ENCODE measurements at regions not wholly inside any gene's neighbourhood (a gene's known extent, or its start where the extent isn't known, plus 50 kb on each side); places are given as distances from the start of the nearest gene placed in this dataset.

DNA sequence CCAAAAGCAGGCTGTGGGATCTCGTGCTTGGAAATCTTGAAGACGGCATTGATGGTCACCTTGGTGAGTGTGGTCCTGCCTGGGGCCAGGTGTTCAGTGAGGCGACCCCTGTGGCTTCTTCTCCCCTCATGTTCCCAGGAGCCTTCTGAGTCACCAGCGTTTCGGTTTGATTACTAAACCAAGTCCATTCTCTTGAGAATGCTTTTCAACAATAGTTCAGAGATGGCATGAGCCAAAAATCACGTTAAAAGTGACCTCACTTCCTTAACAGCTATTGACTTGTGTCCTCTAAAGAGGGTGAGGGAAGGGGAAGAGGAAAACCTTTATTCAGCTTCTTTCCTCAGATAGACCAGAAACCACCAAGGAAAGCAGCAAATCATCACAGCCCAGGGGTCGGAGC, 315.2 kb downstream of the GATA3 start:
- DNase-seq (ENCODE audit: low read depth in 4 of 4, low spot score in 2 of 4) = no peak

DNA sequence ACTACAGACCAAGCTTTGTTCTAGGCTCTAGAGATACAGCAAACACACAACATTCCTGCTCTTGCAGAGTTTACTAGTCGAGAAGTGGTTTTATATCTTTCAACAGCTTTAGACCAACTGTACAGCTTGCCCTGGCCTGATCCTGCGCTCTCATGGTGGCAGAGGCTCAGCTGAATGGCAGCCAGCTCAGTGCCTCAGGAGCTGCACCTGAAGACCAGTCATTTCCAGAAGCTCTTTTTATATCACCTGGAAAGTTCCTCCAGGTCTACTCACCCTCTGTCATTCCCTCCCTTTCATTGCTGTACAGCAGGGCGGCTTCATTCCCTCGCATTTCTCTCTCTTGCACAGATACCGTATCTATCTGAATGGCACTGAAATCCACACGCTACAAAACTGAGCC, 319.8 kb downstream of the GATA3 start:
- DNase-seq (ENCODE audit: low read depth in 4 of 4, low spot score in 2 of 4) = no peak

DNA sequence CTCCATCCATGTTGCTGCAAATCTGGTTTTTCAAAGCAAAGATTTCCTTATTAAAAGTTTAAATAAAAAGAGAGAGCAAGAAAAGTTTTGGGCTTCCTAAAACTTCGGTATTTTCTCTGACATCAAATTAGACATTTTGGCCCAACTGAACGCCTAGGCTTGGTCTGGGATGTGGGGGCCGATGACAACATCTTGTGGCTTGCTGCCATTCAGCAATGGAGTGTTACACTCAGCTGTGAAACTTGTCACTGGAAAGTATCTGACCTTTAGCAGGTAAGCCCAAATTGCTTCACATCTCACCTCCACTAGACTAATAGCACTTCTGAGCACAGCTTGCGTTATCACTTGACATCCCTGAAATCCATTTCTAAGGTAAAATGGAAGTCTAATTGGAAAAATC, 320.6 kb downstream of the GATA3 start:
- DNase-seq (ENCODE audit: low read depth in 4 of 4, low spot score in 2 of 4) = no peak

DNA sequence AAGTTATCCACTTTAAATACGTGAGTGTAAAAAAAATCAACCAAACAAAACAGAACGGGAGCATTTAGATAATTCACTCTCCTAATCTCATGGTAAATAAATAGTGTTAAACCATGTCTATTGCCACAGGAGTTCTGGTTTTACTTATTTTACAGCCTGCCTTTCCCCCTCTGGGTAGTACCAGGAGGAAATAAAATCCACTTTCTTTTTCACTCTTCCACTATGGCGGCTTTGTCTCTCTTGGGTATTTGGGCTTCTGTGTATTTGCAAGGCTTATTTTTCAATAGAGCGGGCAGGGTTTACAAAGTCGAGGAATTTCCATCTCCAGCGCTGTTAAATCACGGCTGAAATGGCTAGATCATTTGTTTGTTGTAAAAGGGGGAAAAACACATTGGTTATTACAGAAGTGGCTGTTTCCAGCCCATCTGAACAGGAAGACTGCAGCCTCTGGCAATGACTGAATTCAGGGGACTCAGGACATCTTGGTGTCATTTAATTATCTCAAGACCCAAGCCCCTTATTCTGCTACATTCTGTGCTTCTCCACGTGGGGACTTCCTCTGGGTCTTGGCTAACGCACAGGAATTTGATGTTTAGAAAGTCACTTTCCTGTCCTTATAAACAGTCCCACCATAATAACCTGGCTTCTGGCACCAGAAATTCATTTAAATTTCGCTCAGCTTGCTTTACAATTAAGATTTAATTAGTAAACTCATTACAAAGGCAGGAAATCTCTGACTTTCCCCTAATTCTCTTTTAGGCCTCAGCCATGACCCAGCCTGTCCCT, 323.9 kb downstream of the GATA3 start:
- DNase-seq (ENCODE audit: low read depth in 4 of 4, low spot score in 2 of 4) = no peak

DNA sequence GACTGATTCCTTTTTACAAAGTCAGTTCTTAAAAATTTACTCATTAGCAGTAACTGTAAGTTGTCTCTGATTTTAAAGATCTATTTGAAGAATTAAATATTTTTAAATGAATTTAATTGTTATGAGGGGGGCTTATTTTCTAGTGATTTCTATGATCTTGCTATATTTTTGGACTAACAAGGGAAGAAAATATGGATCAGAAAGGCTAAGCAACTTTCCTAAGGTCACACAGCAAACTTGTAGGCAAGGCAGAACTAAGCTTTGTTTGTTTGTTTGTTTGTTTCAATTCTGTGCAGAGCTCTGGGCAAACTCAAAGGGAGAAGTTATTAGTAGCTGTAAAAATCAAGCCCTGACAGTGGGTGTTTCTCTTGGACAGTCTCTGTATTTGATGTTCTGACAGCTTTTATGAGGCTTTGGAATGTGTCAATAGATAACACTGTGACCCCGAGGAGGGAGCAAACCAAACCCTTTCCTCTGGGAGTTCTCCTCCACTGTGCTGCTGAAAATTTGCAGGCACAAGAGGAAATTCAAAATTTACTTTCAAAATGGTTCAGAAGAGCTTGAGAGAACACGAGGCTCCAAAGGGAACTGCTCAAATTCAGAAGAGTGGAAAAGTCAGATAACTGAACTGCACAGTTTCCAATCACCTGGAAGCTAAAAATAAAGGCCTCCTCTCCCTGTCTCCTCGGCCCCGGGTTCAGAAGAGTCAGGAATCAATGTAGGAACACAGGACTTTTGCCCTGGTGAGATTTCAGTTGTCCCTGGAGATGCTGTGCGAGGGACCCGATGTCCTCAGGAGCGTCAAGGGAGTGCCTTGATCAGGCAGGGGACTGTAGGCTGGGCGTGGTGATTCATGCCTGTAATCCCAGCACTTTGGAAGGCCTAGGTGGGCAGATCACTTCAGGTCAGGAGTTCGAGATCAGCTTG, 325.7 kb downstream of the GATA3 start:
- DNase-seq (ENCODE audit: low read depth in 4 of 4, low spot score in 2 of 4) = no peak

DNA sequence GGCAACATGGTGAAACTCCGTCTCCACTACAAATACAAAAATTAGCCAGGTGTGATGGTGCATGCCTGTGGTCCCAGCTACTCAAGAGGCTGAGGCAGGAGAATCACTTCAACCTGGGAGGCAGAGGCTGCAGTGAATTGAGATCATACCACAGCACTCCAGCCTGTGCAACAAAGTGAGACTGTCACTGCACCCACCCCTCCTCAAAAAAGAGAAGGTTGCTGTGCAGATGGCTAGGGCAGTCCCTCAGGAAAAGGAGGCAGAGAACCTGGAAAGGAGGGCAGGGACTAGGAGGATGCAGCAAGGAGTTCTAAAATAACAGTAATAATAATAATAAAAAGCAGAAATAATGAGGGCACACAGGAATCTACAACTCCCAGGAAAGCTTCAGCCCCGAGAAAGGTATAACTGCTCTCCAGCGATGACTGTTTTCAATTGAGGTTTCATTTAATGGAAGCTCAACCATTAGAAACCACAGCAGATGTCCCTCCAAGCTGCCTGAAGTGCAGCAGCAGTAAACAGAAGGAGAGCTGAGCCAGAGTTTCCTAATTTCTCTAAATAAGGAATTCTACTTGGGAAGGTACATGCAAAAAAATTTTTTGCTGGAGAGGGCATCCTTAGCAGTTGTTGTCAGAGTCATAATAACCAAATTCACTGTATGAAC, 326.5 kb downstream of the GATA3 start:
- DNase-seq (ENCODE audit: low read depth in 4 of 4, low spot score in 2 of 4) = no peak

DNA sequence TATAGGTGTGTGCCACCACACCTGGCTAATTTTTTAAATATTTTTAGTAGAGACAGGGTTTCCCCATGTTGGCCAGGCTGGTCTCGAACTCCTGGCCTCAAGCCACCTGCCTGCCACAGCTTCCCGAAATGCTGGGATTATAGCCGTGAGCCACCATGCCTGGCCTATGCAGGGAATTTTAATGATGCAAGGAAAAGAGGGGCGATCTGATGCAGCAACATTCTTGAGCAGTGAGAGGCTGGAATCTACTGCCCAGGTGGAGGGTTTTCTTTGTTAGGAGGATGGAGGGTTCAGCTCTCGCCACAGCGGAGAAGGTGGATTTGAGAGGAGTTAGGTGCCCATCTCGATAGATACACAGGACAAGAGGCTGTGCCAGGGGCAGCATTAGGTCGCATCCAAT, 332.3 kb downstream of the GATA3 start:
- no peak for DNase-seq (ENCODE audit: low read depth in 4 of 4, low spot score in 2 of 4)

DNA sequence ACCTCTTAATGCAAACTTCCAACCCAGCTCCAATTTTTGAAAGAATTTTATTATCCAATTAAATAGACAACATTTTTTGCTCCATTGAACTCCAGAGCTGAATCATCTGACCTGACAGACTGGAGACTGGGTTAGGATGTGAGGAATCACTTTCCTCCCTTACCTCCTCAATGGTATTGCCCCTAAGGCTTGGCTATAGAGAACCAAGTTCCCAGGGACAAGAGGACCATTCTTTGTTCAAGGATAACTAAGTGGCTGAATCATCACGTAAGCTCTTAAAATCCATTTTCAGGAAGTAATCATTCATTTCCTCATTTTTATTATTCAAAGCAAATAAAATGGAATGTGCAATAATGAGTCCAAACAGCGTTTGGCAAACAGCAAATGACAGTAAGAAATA, 335.1 kb downstream of the GATA3 start:
- DNase-seq (ENCODE audit: low read depth in 4 of 4, low spot score in 2 of 4) = no peak

DNA sequence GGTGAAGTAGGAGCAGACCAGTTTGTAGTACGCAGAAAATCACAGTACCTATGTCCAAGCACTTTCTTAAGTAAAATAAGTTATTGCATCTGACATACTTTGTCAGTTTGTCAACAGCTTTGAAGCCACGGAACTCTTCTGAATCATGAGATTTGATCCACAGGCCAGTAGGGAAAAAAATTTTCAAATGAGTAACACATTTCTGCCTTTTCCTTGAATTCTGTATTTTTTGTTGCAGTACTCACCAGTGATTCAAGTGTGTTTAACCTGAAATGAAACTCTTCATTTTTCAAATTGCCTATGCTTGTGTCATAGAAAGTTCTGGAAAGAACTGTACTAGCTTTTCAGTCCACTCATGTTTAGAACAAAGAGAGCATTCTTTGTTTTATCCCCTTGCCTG, 337.7 kb downstream of the GATA3 start:
- DNase-seq (ENCODE audit: low read depth in 4 of 4, low spot score in 2 of 4) = no peak

DNA sequence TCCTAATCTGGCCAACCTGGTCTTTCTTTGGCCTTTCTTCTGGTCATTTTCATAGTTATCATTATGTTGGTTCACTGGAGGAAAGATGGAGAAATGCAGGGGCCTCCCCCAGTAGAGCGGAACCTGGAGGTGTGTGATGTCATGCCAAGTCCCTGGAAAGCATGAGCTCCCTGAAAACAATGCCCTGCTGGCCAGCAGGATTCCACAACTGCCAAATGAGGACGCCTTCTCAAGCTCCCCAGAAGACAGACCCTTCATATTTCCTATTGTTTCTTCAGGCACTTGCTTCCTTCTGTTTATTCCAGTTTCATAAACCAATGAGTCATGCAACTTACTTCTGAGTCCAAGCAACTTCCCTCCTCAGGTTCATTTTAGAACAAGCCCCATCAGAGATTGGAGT, 339.0 kb downstream of the GATA3 start:
- no peak for DNase-seq (ENCODE audit: low read depth in 4 of 4, low spot score in 2 of 4)

DNA sequence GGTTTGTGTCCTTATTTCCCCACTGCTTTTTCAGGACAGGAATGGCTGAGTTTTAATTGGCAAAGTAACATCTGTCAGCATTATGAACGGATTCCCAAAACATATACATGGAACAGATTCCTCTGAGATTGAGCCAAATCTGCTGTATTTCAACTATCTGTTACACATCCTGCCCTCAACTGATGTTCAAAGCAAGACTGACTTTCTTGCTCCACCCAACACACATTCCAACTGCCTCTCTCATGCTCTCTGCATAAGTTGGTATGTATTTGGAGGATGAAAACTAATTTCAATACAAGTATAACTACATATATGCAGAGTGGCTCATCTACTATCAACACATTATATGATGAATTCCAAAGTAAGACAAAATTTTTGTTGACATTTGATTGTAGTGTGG, 342.2 kb downstream of the GATA3 start:
- no peak for DNase-seq (ENCODE audit: low read depth in 4 of 4, low spot score in 2 of 4)

DNA sequence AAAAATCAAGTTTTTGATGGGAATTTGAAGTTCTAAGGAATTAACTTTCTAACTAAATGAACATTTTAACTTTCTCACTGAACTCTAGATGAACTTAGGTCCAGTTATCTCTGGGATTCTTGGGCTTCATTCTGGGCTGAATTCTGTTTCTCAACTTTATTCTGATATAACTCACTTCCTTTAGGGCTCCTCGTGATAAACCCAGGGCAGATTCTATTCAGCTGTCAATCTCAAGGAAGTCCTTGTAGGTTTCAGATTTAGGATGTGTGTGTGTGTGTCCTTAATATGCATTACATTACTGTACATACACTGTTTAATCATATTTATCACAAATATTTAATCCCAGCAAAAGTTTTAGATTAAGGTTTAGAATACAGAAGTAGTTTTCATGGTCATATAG, 344.3 kb downstream of the GATA3 start:
- DNase-seq (ENCODE audit: low read depth in 4 of 4, low spot score in 2 of 4) = no peak

DNA sequence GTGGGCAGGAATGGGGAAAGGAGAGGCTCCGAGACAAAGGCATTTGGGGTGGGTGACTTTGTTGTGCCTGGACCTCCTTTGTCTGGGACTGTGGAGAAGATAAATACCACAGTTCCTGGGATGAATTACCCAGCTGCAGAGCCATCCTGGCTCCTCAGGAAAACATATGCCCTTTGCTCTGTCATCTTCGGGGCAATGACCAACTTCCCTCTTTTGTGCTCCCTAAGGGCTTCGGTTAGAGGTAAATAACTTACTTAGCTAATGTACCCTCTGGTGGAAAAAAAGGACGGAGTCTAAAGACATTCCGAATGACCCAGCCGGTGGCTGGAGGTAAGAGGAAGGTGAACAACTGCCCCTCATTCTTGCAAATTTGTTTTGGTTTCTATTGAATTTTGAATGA, 345.7 kb downstream of the GATA3 start:
- DNase-seq (ENCODE audit: low read depth in 4 of 4, low spot score in 2 of 4) = no peak

DNA sequence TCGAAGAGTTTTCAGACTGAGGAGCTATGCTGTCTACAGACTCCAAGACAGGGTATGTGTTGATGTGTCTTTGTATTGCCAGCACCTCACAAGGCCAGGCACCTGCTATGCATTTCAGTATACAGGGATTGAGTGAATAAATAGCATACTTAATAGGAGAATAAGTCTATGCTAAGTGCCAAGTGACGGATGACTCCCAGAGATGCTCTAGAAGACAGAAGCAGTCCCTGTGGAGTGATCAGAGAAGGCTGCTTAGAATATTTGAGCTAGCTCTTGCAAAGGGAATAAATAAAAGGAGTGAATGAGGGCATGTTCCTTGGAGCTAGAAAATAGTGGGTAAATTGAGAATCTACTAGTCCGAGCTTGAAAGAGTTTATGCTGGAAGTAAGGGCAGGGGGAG, 346.4 kb downstream of the GATA3 start:
- no peak for DNase-seq (ENCODE audit: low read depth in 4 of 4, low spot score in 2 of 4)

DNA sequence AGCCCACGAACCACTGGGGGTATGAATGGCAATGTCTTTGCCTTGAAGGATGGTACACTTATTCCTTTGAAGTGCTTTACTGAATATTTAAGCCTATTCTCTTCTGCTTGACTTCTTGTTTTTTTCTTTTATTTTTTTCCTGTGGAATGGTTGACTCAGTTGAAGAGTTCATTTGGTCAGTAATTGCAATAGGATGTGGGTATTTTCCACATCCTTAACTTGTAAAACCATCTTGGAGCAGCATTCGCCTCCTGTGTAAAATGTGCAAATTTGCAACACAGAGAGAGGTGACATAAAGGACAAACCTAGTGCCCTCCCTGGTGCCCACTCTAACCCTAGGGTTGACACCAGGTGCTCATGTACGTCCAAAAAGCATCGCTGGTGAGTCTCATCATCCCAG, 347.0 kb downstream of the GATA3 start:
- no peak for DNase-seq (ENCODE audit: low read depth in 4 of 4, low spot score in 2 of 4)

DNA sequence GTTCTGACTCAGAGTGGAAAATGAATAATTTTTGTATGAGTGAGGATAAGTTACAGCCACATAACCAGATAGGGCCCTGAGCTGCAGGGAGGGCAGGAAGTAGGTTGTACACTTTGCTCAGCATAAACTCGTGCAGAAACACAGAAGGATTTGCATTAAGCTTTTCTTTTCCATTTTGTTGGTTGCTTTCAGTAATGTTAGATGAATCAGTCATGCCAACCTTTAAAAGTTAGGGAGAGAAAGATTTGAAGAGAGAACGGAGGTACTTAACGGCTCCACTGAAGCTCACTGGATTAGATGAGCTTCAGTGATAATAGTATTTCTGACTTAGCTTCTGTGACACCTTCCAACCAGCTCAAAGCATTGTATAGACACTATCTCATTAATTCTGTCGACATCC, 348.1 kb downstream of the GATA3 start:
- no peak for DNase-seq (ENCODE audit: low read depth in 4 of 4, low spot score in 2 of 4)

DNA sequence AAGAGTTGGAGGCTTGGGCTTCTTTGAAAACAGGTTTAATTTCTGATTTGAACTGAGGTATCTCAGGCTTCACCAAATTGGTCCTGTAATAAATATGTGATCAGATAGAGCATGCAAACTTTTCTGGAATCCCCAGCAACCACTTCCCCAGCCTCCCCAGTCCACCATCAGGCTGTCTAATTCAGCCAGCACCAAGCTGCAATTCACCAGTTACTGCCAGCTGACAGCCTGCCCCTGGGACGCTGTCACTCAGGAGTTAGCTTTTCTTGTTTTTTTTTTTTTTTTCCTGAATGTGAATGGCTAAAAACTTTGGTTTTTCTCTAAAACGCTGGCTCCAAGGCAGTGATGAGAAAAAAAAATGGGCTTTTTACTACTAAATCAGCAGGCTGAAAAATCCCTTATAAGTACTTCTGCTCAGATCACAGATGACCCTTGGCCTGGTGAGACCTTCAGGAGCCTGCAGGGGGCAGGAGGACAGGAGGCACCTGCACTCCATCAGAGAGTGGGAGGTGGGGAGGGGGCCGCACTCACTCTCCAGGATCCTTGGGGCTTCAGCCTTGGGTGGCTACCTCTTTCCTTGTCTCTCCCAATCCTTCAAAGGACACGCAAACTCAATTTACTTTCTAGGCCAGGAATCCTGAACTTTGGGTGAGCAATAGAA, 349.4 kb downstream of the GATA3 start:
- no peak for DNase-seq (ENCODE audit: low read depth in 4 of 4, low spot score in 2 of 4)

DNA sequence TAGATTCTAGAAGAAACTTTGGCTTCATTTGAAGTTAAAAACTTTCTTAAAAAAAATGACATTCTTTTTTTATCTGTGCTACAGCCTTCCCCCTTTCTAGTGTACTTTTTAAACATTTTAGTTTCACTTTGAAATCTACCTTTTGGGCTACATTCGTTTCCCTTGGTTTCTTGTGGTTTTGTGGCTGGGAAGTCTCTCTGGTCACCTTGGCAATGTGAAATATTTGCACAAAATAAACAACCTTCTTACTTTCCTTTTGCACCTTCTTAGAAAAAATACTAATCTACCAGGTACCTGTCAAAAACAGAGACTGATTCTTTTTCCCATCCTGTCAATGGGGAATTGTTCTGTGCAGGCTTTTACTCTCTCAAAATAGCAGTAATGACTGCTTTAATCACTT, 350.2 kb downstream of the GATA3 start:
- no peak for DNase-seq (ENCODE audit: low read depth in 4 of 4, low spot score in 2 of 4)

DNA sequence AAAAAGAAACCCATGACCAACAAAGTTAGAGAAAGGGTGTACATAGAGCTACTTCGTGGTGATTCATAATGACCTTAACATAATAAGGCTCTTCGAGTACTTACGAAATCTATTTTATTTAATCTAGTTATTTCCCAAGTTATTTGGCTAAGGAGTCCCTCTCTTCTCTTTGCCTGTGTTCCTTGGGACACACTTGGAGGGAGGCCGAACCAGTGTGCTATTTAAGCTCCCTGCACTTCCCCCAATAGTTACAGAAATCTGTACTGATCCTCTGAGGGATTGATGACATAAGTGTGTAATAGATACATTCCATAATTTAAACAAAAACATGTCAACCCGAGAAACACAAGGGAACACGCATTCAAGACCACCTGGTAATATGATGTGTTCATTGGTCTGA, 351.1 kb downstream of the GATA3 start:
- DNase-seq (ENCODE audit: low read depth in 4 of 4, low spot score in 2 of 4) = no peak

DNA sequence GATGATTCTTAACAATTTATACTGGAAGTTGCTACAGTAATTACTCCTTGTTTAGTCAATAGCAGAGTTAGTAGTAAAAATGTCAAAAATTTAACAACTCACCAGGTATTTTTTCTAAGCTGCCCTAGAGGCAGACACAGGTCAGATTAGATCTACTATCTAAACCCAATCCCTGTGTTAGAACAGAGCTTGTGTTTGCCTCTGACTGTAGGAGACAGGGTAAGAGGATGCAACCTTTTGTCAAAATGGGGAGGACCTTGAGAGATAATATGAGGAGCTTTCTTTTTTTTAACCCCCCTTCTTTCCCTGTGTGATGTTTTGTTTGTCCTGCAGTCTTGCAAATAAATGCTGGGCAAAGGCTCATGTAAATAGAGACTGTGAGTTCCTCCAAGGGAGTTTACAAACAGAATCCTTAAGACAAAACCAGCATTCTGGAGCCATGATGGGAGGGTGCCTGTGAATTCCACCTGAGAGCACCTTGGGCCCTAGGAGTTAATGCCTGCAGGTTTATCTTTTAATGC, 353.1 kb downstream of the GATA3 start:
- DNase-seq (ENCODE audit: low read depth in 4 of 4, low spot score in 2 of 4) = no peak

DNA sequence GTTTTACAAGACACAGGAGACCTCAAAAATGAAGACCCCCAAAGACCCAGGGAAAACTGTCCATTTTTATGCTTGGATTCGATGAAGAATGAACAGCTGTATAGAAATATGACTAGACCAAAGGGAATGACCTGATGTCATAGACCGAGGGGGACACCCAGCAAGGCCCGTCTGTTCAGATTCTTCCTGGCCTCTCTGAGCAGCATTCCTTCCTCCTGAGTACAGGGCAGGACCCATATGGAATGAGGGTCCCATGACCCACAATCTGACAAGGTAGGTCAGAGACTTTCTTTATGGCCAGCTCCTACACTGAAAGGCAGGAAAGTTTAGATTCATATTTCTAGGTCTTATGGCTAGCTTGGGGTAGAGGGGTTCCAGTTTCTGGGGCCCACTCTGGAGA, 356.0 kb downstream of the GATA3 start:
- DNase-seq (ENCODE audit: low read depth in 4 of 4, low spot score in 2 of 4) = no peak

All from left renal cortex interstitium (tissue), 4 donors.